ENCODE measurements at regions not wholly inside any gene's neighbourhood (a gene's known extent, or its start where the extent isn't known, plus 50 kb on each side); places are given as distances from the start of the nearest gene placed in this dataset.

- TF ChIP-seq, protein P1, sequence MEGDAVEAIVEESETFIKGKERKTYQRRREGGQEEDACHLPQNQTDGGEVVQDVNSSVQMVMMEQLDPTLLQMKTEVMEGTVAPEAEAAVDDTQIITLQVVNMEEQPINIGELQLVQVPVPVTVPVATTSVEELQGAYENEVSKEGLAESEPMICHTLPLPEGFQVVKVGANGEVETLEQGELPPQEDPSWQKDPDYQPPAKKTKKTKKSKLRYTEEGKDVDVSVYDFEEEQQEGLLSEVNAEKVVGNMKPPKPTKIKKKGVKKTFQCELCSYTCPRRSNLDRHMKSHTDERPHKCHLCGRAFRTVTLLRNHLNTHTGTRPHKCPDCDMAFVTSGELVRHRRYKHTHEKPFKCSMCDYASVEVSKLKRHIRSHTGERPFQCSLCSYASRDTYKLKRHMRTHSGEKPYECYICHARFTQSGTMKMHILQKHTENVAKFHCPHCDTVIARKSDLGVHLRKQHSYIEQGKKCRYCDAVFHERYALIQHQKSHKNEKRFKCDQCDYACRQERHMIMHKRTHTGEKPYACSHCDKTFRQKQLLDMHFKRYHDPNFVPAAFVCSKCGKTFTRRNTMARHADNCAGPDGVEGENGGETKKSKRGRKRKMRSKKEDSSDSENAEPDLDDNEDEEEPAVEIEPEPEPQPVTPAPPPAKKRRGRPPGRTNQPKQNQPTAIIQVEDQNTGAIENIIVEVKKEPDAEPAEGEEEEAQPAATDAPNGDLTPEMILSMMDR (conservative IDR thresholded peaks at IDR 0.05), result no peak
- TF ChIP-seq ZFX (IDR thresholded peaks at IDR 0.05), result no peak
Measured at GRCh38 chr2:43136011-43136799, 90.2 kb downstream of the ZFP36L2 start.
